ENCODE measurements at regions not wholly inside any gene's neighbourhood (a gene's known extent, or its start where the extent isn't known, plus 50 kb on each side); places are given as distances from the start of the nearest gene placed in this dataset.
"Not testable (repeated sequence)": the region's sequence is repeated elsewhere in the genome, so short reads cannot be mapped to it uniquely, and the experiment has no call there.

GRCh38 chr3:25957026-25957425 is 167.1 kb downstream of the OXSM start:
- DNase-seq, result no peak

DNA sequence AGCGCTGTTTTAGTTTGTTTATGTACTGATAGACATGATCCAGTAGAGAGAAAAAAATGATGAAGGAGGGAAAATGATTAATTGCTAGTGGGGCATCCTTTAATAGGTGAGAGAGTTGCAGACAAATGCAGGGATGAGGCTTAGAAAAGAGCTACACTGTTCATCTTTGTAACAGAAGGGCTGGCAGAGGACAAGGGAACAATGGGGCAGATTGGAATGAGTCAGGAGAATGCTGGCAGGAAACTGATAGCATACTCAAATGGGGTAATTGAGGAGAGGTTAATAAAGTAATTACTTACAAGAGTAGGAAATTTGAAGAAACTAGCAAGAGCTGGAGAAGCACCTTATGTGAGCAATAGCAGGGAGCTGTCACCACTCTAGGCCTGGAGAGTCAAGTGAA is 170.9 kb downstream of the OXSM start:
- DNase-seq, result no peak

- DNase-seq, result no peak
Measured at GRCh38 chr3:25962255-25962654, 172.4 kb downstream of the OXSM start.

- DNase-seq, result no peak
Measured at GRCh38 chr3:25964141-25964540, 174.3 kb downstream of the OXSM start.

- DNase-seq, result no peak
Measured at GRCh38 chr3:25967385-25967784, 177.5 kb downstream of the OXSM start.

GRCh38 chr3:25971736-25972135 is 181.8 kb downstream of the OXSM start:
- DNase-seq, result no peak

GRCh38 chr3:25973122-25973521 is 183.2 kb downstream of the OXSM start:
- no peak for DNase-seq

- no peak for DNase-seq
Measured at GRCh38 chr3:25982756-25983155, 192.9 kb downstream of the OXSM start.

GRCh38 chr3:25985621-25986020 is 195.7 kb downstream of the OXSM start:
- DNase-seq, result no peak

GRCh38 chr3:25992606-25993005 is 202.7 kb downstream of the OXSM start:
- DNase-seq, result no peak

- no peak for DNase-seq
Measured at GRCh38 chr3:26004172-26004571, 214.3 kb downstream of the OXSM start.

GRCh38 chr3:26011276-26011675 is 221.4 kb downstream of the OXSM start:
- DNase-seq, result no peak

- DNase-seq, result no peak
Measured at GRCh38 chr3:26012241-26012745, 222.4 kb downstream of the OXSM start.

- DNase-seq, result no peak
Measured at GRCh38 chr3:26015752-26016151, 225.9 kb downstream of the OXSM start.

GRCh38 chr3:26018889-26019288 is 229.0 kb downstream of the OXSM start:
- DNase-seq, result peak in 1 of 2 donors; percentile 0

- DNase-seq, result not testable (repeated sequence)
Measured at GRCh38 chr3:26024206-26024605, 234.3 kb downstream of the OXSM start.

DNA sequence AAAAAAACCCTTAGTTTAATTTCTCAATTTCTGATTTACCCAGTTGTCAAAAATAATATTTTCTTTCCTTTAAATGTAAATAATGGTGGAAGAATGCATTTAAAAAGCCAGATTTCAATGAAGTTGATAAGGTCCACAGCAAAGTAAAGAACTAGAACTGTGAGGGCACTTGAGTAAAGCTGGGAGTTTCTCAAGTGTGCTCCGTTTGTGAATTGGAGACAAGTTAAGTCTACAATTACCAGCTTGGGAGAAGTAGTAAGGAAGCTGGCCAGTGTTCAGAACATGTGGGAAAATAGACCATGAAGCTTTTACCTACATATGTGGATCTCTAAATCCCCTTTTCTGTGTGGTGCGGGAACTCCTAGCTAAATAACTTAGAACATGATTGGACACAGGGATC is 239.4 kb downstream of the OXSM start:
- no peak for DNase-seq

DNA sequence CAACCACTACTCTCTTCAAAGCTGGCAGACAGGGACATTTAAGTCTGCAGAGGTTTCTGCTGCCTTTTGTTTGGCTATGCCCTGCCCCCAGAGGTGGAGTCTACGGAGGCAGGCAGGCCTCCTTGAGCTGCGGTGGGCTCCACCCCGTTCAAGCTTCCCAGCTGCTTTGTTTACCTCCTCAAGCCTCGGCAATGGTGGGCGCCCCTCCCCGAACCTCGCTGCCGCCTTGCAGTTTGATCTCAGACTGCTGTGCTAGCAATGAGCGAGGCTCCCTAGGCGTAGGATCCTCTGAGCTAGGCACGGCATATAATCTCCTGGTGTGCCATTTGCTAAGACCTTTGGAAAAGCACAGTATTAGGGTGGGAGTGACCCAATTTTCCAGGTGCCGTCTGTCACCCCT is 252.2 kb downstream of the OXSM start:
- not testable (repeated sequence) for DNase-seq

- no peak for DNase-seq
Measured at GRCh38 chr3:26049951-26050350, 260.1 kb downstream of the OXSM start.

DNA sequence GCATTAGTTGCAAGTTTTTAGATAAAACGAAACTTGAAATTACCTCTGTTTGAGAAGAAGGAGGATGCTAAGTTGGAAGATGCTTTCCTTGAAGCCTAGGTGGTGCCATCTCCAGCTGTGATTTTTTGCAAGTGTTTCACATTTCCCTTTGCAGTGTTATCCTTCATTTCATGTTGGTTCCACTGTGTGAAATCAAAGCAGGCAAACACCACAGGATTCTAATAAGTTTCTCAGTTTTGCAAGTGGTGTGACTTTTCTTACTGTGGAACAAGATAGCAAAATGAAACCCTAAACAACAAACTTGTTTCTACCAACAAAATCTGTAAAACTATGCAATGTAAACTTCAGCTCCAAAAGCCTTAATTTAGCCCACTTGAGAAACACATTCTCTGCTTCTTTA is 260.9 kb downstream of the OXSM start:
- DNase-seq, result no peak

- DNase-seq, result no peak
Measured at GRCh38 chr3:26058901-26059321, 269.0 kb downstream of the OXSM start.

DNA sequence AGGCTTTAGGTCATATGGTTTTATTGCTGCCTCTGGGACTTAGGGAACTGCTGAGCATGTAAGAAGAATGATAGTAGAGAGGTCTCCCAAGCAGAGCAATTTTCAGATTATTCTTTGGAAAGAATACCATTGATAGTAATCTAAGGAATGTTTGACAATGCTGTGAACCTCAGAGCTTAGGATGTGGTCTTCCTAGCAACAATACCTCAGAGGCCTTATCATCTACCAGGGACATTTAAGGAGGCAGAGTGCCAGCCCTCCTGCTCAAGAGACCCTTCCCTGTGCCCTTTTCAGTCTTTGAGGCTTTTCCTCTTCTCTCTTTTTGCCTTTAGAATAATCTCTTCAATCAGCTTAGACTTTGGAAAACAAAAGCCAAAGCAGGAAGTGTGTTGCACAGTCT is 272.1 kb downstream of the OXSM start:
- no peak for DNase-seq

DNA sequence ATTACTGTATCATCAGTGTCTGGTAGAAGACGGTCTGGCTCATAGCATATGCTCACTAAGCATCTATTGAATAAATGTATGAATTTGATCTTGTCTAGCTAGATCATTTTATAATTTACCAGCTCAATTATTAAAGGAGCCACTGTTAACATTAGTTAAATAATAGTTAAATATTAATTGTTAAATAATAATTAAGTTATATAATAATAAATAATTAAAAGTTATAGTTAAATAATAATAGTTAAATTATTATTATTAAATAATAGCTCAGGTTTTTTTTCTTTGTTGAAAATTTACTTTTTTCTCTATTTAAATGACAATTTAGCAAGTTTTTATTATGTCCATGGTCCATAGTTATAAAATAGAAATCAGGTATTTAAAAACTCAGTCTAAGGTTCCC is 274.4 kb downstream of the OXSM start:
- DNase-seq, result no peak

GRCh38 chr3:26068890-26069289 is 279.0 kb downstream of the OXSM start:
- DNase-seq, result no peak

- DNase-seq, result no peak
Measured at GRCh38 chr3:26070854-26071253, 281.0 kb downstream of the OXSM start.

- DNase-seq, result no peak
Measured at GRCh38 chr3:26074080-26074479, 284.2 kb downstream of the OXSM start.
